GM12878 (cell line): ENCODE measurements at regions not wholly inside any gene's neighbourhood (a gene's known extent, or its start where the extent isn't known, plus 50 kb on each side); places are given as distances from the start of the nearest gene placed in this dataset.

Experiments
- ATAC-seq: fragments of 200-7000 bp; cut with Tn5 transposase; 3 replicates; pipeline ENCODE4 v1.9.1; 2020; ENCODE audit warnings: mild to moderate bottlenecking, moderate library complexity
- BruUV-seq: library from RNA; stranded (reverse); fragments of 400-500 nt; replicated peaks from 2 replicates; lab custom pipeline; 2021; lab: Mats Ljungman, UMichigan
- CTCF ChIA-PET: fragments of 300-600 bp; sonication (Branson Sonifier 250); formaldehyde crosslinking; extraction: SDS; loops from one replicate; lab custom pipeline; 2021; ENCODE audit warnings: inconsistent platforms; lab: Yijun Ruan, JAX
- POLR2A ChIA-PET: fragments of 350-600 bp; formaldehyde crosslinking; extraction: SDS; loops from one replicate; lab custom pipeline; 2021; ENCODE audit warnings: inconsistent platforms; lab: Charles Lee
- RAD21 ChIA-PET: fragments of 300-600 bp; sonication (Branson Sonifier 250); formaldehyde crosslinking; loops from one replicate; lab custom pipeline; 2023; ENCODE audit warnings: antibody characterized with exemption; ENCODE audit not compliant: unreplicated experiment; lab: Charles Lee
- SMC1A ChIA-PET: fragments of 300-600 bp; sonication (Branson Sonifier 250); formaldehyde crosslinking; loops from one replicate; lab custom pipeline; 2023; ENCODE audit not compliant: unreplicated experiment, uncharacterized antibody; lab: Charles Lee
- DNase-seq: peaks from one replicate; pipeline ENCODE4 v3.0.0-alpha.2; 2011; ENCODE audit warnings: low read depth, low spot score
- FAIRE-seq: peaks from 3 replicates; lab custom pipeline; 2011; peaks lifted over from hg19 to GRCh38; lab: Jason Lieb, UNC
- H2AFZ ChIP-seq: 2 replicates; pipeline ENCODE4 v1.6.0; 2011; ENCODE audit warnings: low read depth, low read length, control low read depth; ENCODE audit not compliant: control insufficient read depth
- H3K27ac ChIP-seq: 2 replicates; pipeline ENCODE4 v1.5.1; 2011; ENCODE audit warnings: control low read depth; ENCODE audit not compliant: control insufficient read depth, insufficient read depth
- H3K27me3 ChIP-seq, 2 experiments: replicated peaks in 1 of 2; 2 replicates each; pipeline versions ENCODE4 v1.6.0 to v1.6.1; 2011; ENCODE audit warnings: low read length in 1 of 2; ENCODE audit not compliant: control insufficient read depth in 2 of 2, insufficient read depth in 2 of 2
- H3K36me3 ChIP-seq, 2 experiments: 2 replicates each; pipeline ENCODE4 v1.5.1; 2011; ENCODE audit warnings: low read length in 1 of 2; ENCODE audit not compliant: control insufficient read depth in 2 of 2, insufficient read depth in 2 of 2
- H3K4me1 ChIP-seq: 2 replicates; pipeline ENCODE4 v1.6.1; 2011; ENCODE audit warnings: mild to moderate bottlenecking, low read length, moderate library complexity, mixed read lengths; ENCODE audit not compliant: control insufficient read depth, insufficient read depth
- H3K4me2 ChIP-seq: 2 replicates; pipeline ENCODE4 v1.6.0; 2011; ENCODE audit warnings: control low read depth; ENCODE audit not compliant: control insufficient read depth, insufficient read depth
- H3K4me3 ChIP-seq: fragments of 200-600 bp; sonication (generic); 2 replicates; pipeline ENCODE4 v1.5.1; 2016
- H3K79me2 ChIP-seq: 2 replicates; pipeline ENCODE4 v1.6.0; 2011; ENCODE audit warnings: low read length; ENCODE audit not compliant: control insufficient read depth, insufficient read depth
- H3K9ac ChIP-seq: 2 replicates; pipeline ENCODE4 v1.8.0; 2011; ENCODE audit warnings: low read length, control low read depth, mixed read lengths; ENCODE audit not compliant: control insufficient read depth, insufficient read depth
- H3K9me3 ChIP-seq: replicated peaks from 3 replicates; pipeline ENCODE4 v1.5.1; 2011; ENCODE audit warnings: mild to moderate bottlenecking, low read length; ENCODE audit not compliant: control insufficient read depth, insufficient read depth
- H4K20me1 ChIP-seq: 2 replicates; pipeline ENCODE4 v1.6.0; 2011; ENCODE audit not compliant: control insufficient read depth, insufficient read depth
- BACH1 ChIP-seq: fragments of 450-650 bp; IDR thresholded peaks from 2 replicates; pipeline ENCODE4 v1.6.1; 2017; ENCODE audit warnings: mild to moderate bottlenecking, borderline replicate concordance
- CBX3 ChIP-seq: fragments of 200-600 bp; sonication (generic); IDR thresholded peaks from 2 replicates; pipeline ENCODE4 v1.6.1; 2016; ENCODE audit warnings: low read depth, borderline replicate concordance
- HDGF ChIP-seq: fragments of 450-650 bp; IDR thresholded peaks from 2 replicates; pipeline ENCODE4 v1.6.1; 2016; ENCODE audit warnings: antibody characterized with exemption
- IRF5 ChIP-seq: fragments of 450-650 bp; IDR thresholded peaks from 2 replicates; pipeline ENCODE4 v1.6.1; 2017; ENCODE audit warnings: borderline replicate concordance
- NKRF ChIP-seq: fragments of 450-650 bp; conservative IDR thresholded peaks from 2 replicates; pipeline ENCODE4 v1.6.1; 2017; ENCODE audit warnings: mild to moderate bottlenecking, moderate library complexity
- NRF1 ChIP-seq: conservative IDR thresholded peaks from 2 replicates; pipeline ENCODE4 v1.6.1; 2011; ENCODE audit warnings: mild to moderate bottlenecking, low read depth, low read length, improper control_type of control experiment
- PAX8 ChIP-seq: fragments of 450-650 bp; IDR thresholded peaks from 2 replicates; pipeline ENCODE4 v1.6.1; 2017; ENCODE audit warnings: mild to moderate bottlenecking, moderate library complexity
- POLR2A ChIP-seq: IDR thresholded peaks from 2 replicates; pipeline ENCODE4 v1.6.1; 2011; ENCODE audit warnings: low read depth, mild to moderate bottlenecking, low read length
- POU2F2 ChIP-seq: IDR thresholded peaks from 3 replicates; pipeline ENCODE4 v1.6.1; 2011; ENCODE audit warnings: low read depth, mild to moderate bottlenecking, low read length, borderline replicate concordance
- SMC3 ChIP-seq: IDR thresholded peaks from 2 replicates; pipeline ENCODE4 v1.6.1; 2011; ENCODE audit warnings: low read length, improper control_type of control experiment, borderline replicate concordance
- SREBF1 ChIP-seq: IDR thresholded peaks from 2 replicates; pipeline ENCODE4 v1.6.1; 2012; ENCODE audit warnings: mild to moderate bottlenecking, low read length
- STAT3 ChIP-seq: IDR thresholded peaks from 2 replicates; pipeline ENCODE4 v1.6.1; 2011; ENCODE audit warnings: low read depth, low read length, improper control_type of control experiment
- ZBTB40 ChIP-seq: fragments of 450-650 bp; IDR thresholded peaks from 2 replicates; pipeline ENCODE4 v1.6.1; 2016; ENCODE audit warnings: mild to moderate bottlenecking, moderate library complexity, borderline replicate concordance
- ZSCAN29 ChIP-seq: fragments of 450-650 bp; IDR thresholded peaks from 2 replicates; pipeline ENCODE4 v1.6.1; 2017; ENCODE audit warnings: mild to moderate bottlenecking, moderate library complexity
- WGBS: methylation state at CpG from one replicate; pipeline ENCODE4 v1.1.6; 2016; ENCODE audit warnings: low lambda C conversion rate; ENCODE audit not compliant: insufficient replicate concordance, insufficient coverage; ENCODE audit errors: missing lambda C conversion rate; 5-methylcytosine and 5-hydroxymethylcytosine counted together
- in situ Hi-C: fragments of 300-500 bp; cut with MboI; formaldehyde crosslinking; loops from 9 replicates; pipeline ENCODE4 v1.14.3; 2018; ENCODE audit warnings: mixed read lengths
- intact Hi-C: fragments of 100-400 bp; cut with micrococcal nuclease; formaldehyde crosslinking; loops from one replicate; pipeline ENCODE4 v1.14.2; 2022; ENCODE audit not compliant: unreplicated experiment
- TF ChIP-seq, protein P1 (sequence below): fragments of 150-350 bp; IDR thresholded peaks from 2 replicates; pipeline ENCODE4 v1.6.1; 2016; ENCODE audit warnings: low read depth, low read length

- no peak for TF ChIP-seq IRF5
- no peak for TF ChIP-seq SREBF1
- no peak for TF ChIP-seq BACH1
Observed at GRCh38 chr12:33795536-33795935, 226.8 kb upstream of the ALG10 start (continued).

- ChIA-PET CTCF (no interaction called here), POLR2A (no interaction called here), RAD21 (no interaction called here), SMC1A (no interaction called here)
- no peaks in the 10 kb centered on the region for H4K20me1 ChIP-seq
- no peak overlapping the region for H3K4me2 ChIP-seq
- H3K9me3 ChIP-seq: no peaks in the 10 kb centered on the region
- ATAC-seq (no peak), FAIRE-seq (no peak), DNase-seq (no peak)
- no peak overlapping the region for H3K4me3 ChIP-seq
- no peak overlapping the region for H3K9ac ChIP-seq
- no peaks in the 10 kb centered on the region for H3K27me3 ChIP-seq
- no peaks in the 10 kb centered on the region for H3K36me3 ChIP-seq
- no peaks in the 10 kb centered on the region for H3K79me2 ChIP-seq
- intact Hi-C loops (no loop called here), in situ Hi-C loops (no loop called here)
- 28% methylated on average over 2 of the region's 2 CpGs for WGBS
- no peaks in the 10 kb centered on the region for H3K4me1 ChIP-seq
- BruUV-seq: no TSS peak
- no peak overlapping the region for H2AFZ ChIP-seq
- H3K27ac ChIP-seq: no peak overlapping the region
- no peak for TF ChIP-seq HDGF
- no peak for TF ChIP-seq ZSCAN29
- TF ChIP-seq SMC3: no peak
- no peak for TF ChIP-seq POU2F2
- no peak for TF ChIP-seq STAT3
- TF ChIP-seq CBX3: no peak
- TF ChIP-seq, protein P1, sequence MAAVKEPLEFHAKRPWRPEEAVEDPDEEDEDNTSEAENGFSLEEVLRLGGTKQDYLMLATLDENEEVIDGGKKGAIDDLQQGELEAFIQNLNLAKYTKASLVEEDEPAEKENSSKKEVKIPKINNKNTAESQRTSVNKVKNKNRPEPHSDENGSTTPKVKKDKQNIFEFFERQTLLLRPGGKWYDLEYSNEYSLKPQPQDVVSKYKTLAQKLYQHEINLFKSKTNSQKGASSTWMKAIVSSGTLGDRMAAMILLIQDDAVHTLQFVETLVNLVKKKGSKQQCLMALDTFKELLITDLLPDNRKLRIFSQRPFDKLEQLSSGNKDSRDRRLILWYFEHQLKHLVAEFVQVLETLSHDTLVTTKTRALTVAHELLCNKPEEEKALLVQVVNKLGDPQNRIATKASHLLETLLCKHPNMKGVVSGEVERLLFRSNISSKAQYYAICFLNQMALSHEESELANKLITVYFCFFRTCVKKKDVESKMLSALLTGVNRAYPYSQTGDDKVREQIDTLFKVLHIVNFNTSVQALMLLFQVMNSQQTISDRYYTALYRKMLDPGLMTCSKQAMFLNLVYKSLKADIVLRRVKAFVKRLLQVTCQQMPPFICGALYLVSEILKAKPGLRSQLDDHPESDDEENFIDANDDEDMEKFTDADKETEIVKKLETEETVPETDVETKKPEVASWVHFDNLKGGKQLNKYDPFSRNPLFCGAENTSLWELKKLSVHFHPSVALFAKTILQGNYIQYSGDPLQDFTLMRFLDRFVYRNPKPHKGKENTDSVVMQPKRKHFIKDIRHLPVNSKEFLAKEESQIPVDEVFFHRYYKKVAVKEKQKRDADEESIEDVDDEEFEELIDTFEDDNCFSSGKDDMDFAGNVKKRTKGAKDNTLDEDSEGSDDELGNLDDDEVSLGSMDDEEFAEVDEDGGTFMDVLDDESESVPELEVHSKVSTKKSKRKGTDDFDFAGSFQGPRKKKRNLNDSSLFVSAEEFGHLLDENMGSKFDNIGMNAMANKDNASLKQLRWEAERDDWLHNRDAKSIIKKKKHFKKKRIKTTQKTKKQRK: no peak
- TF ChIP-seq NKRF: no peak
- TF ChIP-seq NRF1: no peak
- TF ChIP-seq PAX8: no peak
- TF ChIP-seq POLR2A: no peak
- no peak for TF ChIP-seq ZBTB40
Observed at GRCh38 chr12:33813536-33813935, 208.8 kb upstream of the ALG10 start.
